ENCODE measurements at regions not wholly inside any gene's neighbourhood (a gene's known extent, or its start where the extent isn't known, plus 50 kb on each side); places are given as distances from the start of the nearest gene placed in this dataset.

GRCh38 chr15:95935852-95936251 is 394.6 kb upstream of the NR2F2 start:
- Histone ChIP-seq H3K27me3 (ENCODE audit: insufficient read depth, poor library complexity, severe bottlenecking) (no peaks in the 10 kb centered on the region), H3K4me3 (replicated peaks; ENCODE audit: insufficient read depth, low read length) (no peak overlapping the region), H3K27ac (replicated peaks) (no peak overlapping the region)
- TF ChIP-seq GABPA (IDR thresholded peaks at IDR 0.05; ENCODE audit: low read depth) (no peak), CTCF (IDR thresholded peaks at IDR 0.05; ENCODE audit: insufficient read depth, low read length) (no peak), POLR2AphosphoS5 (IDR thresholded peaks at IDR 0.05; ENCODE audit: low read depth) (no peak), SPI1 (IDR thresholded peaks at IDR 0.05; ENCODE audit: borderline replicate concordance, low read depth) (no peak), REST (IDR thresholded peaks at IDR 0.05; ENCODE audit: insufficient replicate concordance, low read depth) (no peak)
- no peak for DNase-seq (ENCODE audit: low read depth in 1 of 2, low spot score in 1 of 2)

- TF ChIP-seq CTCF (IDR thresholded peaks at IDR 0.05; ENCODE audit: insufficient read depth, low read length) (no peak), REST (IDR thresholded peaks at IDR 0.05; ENCODE audit: insufficient replicate concordance, low read depth) (no peak), GABPA (IDR thresholded peaks at IDR 0.05; ENCODE audit: low read depth) (no peak), POLR2AphosphoS5 (IDR thresholded peaks at IDR 0.05; ENCODE audit: low read depth) (no peak), SPI1 (IDR thresholded peaks at IDR 0.05; ENCODE audit: borderline replicate concordance, low read depth) (no peak)
- H3K4me3 ChIP-seq (replicated peaks; ENCODE audit: insufficient read depth, low read length), result no peak overlapping the region
- H3K27me3 ChIP-seq (ENCODE audit: insufficient read depth, poor library complexity, severe bottlenecking), result no peaks in the 10 kb centered on the region
- H3K27ac ChIP-seq (replicated peaks), result peak overlapping the region; percentile 3
- DNase-seq (ENCODE audit: low read depth in 1 of 2, low spot score in 1 of 2), result peak in 1 of 2 experiments; percentile 23
Measured at GRCh38 chr15:95937128-95937528, 393.4 kb upstream of the NR2F2 start.

- Histone ChIP-seq H3K4me3 (replicated peaks; ENCODE audit: insufficient read depth, low read length) (no peak overlapping the region), H3K27me3 (ENCODE audit: insufficient read depth, poor library complexity, severe bottlenecking) (no peaks in the 10 kb centered on the region), H3K27ac (replicated peaks) (no peak overlapping the region)
- DNase-seq (ENCODE audit: low read depth in 1 of 2, low spot score in 1 of 2), result no peak
- TF ChIP-seq SPI1 (IDR thresholded peaks at IDR 0.05; ENCODE audit: borderline replicate concordance, low read depth), result no peak
- no peak for TF ChIP-seq REST (IDR thresholded peaks at IDR 0.05; ENCODE audit: insufficient replicate concordance, low read depth)
- no peak for TF ChIP-seq POLR2AphosphoS5 (IDR thresholded peaks at IDR 0.05; ENCODE audit: low read depth)
- TF ChIP-seq GABPA (IDR thresholded peaks at IDR 0.05; ENCODE audit: low read depth), result no peak
- no peak for TF ChIP-seq CTCF (IDR thresholded peaks at IDR 0.05; ENCODE audit: insufficient read depth, low read length)
Measured at GRCh38 chr15:95940431-95940985, 390.0 kb upstream of the NR2F2 start.
